ENCODE measurements at regions not wholly inside any gene's neighbourhood (a gene's known extent, or its start where the extent isn't known, plus 50 kb on each side); places are given as distances from the start of the nearest gene placed in this dataset.

DNA sequence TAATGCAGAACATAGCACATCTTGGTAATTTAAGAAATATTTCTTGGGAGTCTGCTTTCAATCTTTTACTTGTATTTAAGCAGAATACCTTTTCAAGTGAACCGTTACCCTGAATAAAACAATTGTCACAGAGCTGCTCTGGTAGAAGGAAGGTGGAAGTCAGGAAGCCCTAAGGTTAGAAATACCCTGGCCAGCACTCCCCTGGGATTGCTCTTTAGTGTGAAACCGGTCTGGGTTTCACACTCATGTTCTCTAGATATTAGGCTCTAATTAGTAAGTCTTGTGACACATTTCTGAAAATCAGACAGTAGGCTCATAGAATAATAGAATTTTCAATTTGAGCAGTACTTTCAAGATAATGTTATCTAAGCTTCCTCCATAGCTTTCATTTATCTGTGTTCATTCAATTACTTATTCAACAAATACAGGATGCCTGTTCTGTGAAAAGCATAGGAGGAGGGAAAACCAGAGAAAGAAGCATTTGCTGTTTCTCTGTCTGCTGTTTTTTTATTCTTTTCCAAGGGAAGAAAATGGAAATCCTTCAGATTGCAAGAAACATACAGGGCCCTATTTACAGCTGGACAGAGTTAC, 825.5 kb downstream of the TLR4 start:
- no peak for DNase-seq

DNA sequence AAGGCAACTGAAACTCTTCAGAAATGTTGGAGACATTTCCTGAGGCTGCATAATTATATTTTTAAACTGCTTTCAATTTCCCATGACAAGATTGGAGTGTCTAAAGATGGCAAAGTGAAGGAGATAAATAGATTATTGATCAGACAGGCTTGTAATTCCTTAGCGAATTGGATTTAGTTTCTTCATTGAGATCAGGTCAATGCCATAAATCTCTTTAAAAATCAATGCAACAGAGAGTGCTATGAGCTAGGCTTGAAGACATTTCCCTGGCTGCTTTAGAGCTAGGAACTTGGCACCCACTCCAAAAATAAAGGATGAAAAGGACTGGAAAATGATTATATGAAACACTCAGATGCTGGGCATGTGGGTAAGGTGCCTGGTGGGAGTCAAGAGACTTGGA, 828.4 kb downstream of the TLR4 start:
- no peak for DNase-seq

DNA sequence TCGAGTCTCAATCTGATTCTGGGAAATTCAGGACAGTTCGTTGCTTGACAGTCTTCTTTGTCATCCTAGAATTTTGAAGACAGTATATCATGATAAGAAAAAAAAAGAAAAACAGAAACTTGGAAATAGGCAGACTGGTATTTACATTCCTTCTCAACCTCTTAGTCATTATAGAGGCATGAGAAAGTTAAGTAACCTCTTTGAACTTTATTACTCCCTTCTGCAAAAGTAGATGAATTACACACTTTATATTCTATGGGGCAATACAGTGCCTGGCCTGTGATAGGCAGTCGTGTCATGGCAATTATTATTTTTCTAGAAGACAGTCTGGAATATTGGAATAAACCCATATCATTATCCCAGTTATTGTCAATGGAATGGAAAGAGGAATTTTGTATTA, 828.9 kb downstream of the TLR4 start:
- no peak for DNase-seq

DNA sequence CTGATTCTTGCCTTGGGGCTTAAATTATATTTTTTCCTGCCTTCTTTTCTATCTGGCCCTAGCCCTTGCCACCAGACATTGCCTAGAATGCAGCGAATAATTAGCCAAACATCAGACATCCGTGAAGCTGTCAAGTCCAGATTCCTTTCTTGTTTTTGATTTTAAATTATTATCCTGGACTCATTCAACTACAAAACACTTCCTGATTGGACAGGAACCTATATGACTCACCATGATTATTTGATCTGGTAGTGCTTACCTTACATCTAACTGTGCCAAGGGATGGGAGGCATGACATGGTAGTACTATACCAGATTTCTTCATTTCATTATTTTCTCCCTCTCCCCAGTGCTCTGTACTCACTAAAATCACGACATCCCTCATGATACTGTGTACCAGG, 829.6 kb downstream of the TLR4 start:
- no peak for DNase-seq

DNA sequence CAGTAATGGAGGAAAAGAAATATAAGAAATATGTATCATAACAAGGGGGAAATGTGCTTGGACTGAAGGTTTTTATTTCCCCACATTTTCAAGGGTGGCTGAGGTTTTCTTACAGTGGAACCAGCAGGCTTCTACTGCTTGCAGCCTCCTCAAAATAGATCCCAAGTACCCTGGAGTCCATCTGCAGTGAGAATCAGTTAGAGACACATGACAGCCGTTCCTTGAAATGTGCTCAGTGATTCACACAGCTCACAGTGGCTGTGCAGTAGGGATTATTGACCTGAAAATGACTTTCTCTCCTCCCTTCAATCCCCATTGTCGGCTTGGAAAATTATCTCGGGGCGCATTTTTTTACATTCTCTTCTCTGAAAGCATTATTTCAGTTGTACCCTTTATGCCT, 832.0 kb downstream of the TLR4 start:
- DNase-seq: no peak

DNA sequence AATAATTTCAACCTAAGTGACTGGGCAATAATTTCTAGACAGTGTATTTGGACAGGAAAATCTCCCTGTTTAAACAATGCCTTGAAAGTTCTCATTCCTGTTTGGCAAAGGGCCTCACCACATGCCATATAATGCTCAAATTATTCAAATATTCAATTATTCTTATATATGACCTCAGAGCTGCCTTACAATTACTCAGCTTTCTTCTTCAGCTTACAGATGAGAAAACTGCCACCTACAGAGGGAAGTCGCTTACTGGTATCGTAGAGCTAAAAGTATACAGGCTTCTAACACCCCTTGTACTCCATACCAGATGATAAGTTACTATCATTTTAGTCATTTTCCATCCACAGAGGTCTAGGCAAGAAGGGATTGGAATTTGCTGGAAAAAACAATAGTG, 830.3 kb downstream of the BRINP1 start:
- DNase-seq: no peak

DNA sequence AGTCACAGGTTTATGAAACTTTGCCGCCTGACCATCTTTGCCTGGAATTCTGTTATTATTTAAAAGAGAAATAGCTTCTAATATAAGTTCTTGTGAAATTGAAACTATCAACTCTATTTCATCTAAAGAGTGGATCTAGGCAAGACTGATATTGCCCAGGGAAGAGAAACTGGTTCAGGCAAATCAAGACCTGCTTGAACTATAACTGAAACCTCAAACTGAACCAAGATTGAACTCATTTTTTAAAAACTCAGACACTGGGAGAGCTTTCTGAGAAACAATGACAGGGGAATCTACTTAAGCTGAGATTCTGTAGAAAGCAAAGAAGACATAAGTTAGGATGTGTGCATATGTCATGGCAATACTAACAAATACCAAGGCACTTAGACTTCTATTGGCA, 815.8 kb downstream of the BRINP1 start:
- no peak for DNase-seq

DNA sequence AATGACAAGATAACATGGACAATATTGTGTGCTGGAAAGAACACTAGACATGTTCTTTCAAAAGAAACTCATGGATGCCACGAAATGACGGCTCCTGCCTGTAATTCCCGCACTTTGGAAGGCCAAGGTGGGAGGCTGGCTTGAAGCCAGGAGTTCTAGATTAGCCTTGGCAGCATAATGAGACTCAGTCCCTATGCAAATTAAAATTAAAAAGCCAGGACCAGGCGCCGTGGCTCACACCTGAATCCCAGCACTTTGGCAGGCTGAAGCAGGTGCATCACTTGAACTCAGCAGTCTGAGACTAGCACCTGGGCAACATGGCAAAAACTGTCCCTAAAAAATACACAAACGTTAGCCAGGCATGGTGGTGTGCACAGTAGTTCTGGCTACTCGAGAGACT, 814.2 kb downstream of the BRINP1 start:
- DNase-seq: no peak

DNA sequence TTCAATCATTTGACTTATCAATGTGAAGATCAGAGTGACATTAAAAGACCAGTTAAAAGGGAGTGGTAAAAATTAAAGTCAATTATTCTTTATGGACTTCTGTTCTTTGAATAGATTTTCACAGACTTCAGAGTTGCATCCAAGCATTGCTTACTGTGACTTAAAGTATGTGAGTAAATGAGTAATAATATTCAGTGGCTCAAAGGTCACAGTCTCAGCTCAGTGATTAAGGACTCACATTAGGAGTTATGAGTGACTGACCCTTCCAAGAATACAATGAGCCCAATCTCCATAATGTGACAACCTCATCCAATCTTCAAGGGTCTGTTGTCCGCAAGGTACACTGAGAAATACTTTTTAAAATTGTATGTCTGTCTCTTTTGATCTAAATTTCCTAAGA, 811.2 kb downstream of the BRINP1 start:
- no peak for DNase-seq

DNA sequence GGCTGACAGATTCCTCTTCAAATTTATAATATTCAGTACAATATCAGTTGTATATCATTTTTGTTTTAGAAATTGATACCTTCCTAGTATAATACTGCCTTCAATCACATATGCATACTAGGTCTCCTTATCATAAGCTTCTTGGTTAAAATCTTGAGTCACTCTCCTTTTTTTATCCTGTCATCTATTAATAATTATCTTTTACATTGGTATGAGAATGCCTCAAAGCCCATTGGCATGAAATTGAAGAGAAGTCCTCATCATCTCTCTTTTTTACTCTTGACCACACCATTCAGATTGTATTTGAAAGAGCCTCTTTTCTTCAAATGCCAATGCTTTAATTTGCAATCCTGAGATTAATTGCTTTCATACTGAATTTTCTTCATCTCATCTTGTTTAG, 810.3 kb downstream of the BRINP1 start:
- DNase-seq: no peak

DNA sequence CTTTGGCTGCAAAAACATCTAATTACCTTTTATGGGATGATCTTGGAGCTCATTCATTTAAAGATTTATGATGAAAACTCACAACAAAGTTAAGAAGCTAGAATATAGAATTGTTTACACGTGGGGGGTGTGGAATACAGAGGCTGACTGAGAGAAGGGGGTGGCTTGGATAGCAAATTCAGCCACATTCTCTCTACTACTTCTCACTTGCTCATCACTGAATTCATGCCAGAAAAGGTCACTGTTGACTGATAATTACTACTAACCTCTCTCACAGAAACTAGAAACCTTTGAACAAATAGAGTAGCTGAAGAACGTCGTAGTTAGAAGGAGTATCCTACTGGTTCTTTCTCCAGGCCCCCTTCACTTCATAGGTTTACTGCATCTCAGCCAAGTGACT, 808.2 kb downstream of the BRINP1 start:
- DNase-seq: no peak

DNA sequence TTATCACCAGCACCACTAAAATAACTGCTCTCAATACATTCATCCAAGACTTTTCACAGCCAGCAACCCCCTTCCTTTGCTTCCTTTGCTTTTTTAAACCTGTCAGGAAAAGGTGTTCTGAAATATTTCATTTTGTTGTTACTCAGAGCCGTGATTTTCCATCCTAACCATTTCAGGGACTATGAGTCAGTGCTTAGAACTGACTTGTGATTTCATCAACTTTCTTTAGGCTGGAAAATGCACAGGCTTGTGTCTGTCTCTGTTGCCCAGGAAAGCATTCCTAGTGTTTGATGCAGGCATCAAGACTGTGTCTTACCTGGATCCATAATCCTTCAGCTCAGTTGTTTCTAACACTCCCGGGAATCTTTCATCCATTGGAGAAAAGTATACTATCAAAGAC, 805.6 kb downstream of the BRINP1 start:
- DNase-seq: no peak

DNA sequence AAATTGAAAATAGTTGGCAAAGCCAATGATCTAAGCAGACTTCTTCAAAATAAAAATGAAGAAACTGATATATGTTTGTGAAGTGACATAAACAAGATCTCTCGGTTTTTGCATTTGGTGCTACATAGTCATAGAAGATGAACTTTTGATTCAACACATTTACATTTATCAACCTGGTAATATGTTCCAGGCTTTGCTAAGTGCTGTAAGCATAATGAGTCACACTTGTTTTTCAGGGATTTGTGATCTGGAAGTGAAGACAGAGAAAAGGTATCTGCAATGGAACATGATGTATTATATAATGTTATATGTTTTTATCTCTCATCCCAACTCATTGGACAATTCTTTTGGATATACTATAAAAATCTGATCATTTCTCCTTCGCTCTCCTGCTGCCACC, 801.4 kb downstream of the BRINP1 start:
- no peak for DNase-seq

DNA sequence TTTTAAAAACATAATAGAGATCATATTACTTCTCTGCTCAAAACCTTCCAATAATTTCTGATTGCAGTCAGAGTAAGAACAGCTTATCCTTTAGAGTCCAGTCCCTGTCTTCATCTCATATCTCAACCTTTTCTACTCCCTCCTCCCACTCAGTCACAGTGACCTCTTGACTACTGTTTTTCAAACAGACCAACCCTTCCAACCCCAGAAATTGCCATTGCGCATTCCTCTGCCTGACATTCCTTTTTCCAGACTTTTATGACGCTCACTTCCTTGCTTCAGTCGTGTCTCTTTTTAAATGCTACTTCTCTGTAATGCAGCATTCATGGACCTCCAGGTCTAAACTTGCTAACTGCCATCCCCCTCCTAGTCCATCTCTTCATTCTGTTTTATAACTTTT, 800.5 kb downstream of the BRINP1 start:
- no peak for DNase-seq

DNA sequence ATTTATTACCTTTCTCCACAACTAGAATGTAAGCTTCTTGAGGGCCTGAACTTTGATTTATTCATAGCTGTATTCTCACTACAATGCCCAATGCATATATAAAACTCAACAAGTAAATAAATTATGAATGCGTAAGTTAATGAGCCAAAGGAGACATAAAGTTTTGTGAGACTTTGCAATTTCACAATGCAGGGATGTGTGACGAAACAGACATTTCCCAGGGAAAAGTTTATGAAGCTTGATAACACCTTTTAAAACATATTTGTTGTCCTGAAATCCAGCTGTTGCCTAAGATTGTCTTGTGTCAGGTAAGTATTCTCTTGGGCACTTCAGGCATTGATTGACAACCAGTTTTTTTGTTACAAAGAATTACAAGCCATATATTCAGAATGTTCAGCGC, 800.1 kb downstream of the BRINP1 start:
- DNase-seq: no peak

DNA sequence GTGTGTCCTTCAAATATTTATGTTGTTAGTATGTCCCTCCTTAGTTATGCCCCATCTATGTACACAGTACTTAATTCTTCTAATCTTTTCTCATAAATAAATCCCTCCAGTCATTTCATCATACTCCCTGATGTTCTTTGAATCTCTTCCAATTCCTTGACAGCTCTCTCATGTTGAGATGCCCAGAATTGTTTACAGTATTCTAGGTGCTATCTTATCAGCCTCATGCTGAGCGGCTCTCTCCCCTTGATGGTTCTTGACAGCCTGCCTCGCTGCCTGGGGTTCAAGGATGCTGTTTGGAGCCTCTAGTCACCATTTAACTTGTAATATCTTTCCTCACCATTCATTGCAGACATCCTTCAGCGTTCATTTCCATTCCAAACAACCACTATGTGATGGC, 799.2 kb downstream of the BRINP1 start:
- DNase-seq: no peak

DNA sequence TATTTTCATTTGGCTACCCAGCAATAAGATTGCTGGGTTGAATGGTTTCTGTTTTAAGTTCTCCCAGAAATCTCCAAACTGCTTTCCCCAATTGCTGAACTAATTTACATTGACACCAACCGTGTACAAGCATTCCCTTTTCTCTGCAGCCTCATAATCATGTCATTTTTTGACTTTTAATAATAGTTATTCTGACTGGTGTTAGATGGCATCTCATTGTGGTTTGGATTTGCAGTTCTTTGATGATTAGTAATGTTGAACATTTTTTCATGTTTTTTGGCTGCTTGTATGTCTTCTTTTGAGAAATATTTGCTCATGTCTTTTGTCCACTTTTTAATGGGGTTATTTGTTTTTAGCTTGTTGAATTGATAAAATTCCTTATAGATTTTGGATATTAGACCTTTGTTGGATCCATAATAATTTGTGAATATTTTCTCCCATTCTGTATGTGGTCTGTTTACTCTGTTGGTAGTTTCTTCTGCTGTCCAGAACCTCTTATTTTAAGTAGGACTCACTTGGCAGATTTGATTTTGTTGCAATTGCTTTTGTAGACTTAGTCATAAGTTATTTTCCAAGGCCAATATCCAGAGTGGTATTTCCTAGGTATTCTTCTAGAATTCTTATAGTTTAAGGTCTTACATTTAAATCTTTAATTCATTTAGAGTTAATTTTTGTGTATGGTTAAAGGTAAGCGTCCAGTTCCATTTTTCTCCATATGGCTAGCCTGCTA, 793.7 kb downstream of the BRINP1 start:
- DNase-seq: no peak

DNA sequence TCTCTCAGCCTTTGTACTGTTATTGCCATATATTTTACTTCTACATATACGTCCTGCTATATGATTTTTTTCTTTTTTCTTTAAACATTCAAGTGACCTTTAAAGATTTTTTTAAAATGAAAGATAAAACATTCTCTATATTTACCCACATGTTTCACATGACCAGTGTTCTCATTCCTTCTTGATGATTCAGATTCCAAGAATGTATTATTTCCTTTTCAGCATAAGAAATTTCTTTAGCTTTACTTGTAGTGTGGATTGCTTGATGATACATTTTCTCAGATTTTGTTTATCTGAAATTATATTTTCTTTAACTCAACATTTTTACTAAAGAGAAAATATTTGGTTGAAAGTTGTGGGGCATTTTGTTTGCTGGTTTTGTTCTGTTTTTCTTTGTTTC, 792.1 kb downstream of the BRINP1 start:
- DNase-seq: no peak

DNA sequence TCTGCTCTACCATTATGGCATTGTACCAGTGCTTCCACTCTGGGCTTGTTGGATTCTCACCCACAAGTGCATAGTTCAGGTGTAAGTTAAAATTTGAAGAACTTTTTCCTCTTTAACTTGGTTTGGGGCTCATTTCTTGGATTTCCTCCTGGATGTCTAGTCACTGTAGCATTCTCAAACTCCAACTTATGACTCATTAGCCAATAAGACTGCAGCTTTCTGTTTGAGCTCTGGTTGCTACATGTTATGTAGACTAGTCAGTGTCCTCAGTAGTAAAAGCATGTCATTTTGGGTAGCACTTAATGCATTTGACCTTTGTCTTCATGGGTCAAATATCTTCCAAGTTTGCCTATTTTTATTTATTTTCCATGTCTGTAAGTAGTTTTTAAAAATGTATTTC, 790.8 kb downstream of the BRINP1 start:
- DNase-seq: no peak

DNA sequence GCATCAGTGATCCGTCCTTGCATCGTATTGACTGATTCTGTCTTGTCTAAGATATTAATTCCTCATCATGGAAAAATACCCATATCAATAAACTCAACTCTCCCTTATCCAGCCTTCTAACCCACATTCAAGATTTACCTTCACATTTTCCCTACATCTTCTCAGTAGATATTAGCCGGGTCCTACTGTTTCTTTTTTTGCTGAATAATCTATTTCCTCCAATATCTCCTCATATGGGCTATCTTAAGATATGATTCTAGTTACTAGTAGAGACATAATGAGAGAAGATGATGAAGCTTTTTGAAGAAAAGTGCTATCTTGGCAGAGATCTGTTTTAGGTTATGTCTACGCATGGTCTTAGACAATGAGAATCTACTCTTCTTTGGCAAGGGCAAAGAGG, 785.8 kb downstream of the BRINP1 start:
- DNase-seq: no peak

DNA sequence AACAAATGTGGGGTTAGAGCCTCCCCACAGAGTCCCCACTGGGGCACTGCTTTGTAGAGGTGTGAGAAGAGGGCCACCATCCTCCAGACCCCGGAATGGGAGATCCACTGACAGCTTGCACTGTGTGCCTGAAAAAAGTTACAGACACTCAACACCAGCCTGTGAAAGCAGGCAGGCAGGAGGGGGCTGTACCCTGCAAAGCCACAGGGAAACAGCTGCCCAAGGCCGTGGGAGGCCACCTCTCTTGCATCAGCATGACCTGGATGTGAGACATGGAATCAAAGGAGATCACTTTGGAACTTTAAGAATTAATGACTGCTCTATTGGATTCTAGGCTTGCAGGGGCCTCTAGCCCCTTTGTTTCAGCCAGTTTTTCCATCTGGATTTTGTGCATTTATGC, 782.3 kb downstream of the BRINP1 start:
- DNase-seq: no peak

DNA sequence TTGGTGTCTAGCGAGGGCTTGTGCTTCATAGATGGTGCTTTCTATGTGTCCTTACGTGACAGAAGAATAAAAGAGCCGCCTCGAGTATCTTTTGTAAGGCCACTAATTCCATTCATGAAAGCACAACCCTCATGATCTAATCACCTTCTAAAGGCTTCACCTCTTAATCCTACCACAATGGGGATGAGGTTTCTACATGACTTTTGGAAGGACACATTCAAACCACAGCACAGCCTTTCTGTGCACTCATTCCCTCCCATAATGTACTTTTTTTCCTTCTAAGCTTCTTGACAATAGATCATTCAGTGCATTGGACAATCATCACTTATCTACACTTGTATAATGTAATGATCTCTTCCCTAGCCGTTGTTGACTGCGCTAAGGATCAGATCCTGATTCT, 774.8 kb downstream of the BRINP1 start:
- no peak for DNase-seq

DNA sequence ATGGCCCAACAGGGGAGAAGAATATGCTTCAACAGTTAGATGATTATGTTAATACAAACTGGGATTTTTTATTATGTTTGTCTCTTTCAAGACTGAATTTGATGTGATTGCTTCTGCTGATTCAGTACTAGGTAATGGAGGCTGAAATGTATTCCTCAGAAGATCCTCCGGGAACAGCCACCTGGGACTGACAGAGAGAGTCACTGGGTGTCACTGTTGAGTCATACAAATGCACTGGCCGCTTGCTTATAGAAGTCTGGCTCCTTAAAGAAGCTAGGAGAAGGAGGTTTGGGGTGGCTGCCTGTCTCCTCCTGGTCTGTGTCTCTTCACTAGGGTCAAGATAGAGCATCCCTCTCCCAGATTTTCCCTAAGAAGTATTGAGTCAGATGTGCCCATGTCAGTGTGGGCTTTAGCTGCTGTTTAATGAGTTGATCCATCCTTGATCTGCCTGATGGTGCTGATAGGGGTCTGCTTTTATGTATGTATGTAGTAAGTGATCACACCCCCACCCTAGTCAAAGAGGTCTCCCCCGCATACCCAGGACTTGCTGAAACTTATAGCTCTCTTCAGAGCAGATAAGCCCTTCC, 773.4 kb downstream of the BRINP1 start:
- DNase-seq: peak; percentile 67

DNA sequence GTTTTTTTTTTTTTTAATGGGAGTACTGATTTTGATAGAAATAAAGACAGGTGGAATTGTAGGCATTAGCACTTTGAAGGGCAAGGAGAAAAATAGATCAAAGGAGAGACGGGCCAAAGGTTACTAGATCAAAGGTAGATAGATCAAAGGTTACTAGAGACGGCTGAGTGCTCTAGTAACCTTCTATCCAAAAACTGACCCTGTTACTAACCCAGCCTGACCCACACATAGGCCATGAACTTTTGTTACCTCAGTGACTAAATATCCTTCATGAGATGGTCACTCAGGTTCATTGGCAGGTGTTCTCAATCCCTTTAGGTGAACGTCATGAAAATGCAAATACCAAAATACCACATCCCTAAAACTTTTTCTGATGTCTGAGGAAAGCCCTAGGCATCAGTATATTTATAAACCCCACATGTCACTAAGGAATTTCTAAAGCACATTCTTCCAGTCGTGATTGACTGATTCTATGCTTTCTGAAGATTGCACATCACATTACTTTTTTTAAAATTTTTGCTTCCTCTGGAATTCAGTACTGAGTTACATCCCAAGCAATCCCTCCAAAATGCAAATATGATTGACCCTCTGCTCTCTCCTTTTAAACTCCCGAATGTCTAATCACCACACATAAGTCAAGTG, 772.7 kb downstream of the BRINP1 start:
- DNase-seq: no peak

Data from DMS153 (cell line).